Right renal pelvis (tissue), 4 donors: ENCODE measurements at regions not wholly inside any gene's neighbourhood (a gene's known extent, or its start where the extent isn't known, plus 50 kb on each side); places are given as distances from the start of the nearest gene placed in this dataset.
A peak's percentile ranks its signal among the peaks of the same experiment; 100 is the strongest.
"Not testable (repeated sequence)": the region's sequence is repeated elsewhere in the genome, so short reads cannot be mapped to it uniquely, and the experiment has no call there.

Source experiments
- DNase-seq, 4 donors: peaks; one replicate each; pipeline ENCODE4 v3.0.0-alpha.2; 2013; ENCODE audit warnings: low read depth in 4 of 4, low spot score in 3 of 4, missing footprints in 1 of 4

DNA sequence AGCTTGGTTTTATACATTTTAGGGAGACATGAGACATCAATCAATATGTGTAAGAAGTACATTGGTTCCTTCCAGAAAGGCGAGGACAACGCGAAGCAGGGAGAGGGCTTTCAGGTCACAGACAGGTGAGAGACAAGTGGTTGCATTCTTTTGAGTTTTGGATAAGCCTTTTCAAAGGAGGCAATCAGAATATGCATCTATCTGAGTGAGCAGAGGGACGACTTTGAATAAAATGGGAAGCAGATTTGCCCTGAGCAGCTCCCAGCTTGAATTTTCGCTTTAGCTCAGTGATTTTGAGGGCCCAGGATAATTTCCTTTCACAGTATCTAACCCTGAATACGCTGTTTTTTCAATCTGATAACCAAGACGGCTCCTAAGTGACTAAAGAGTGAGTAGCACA lies 82.5 kb upstream of the MYO3A start:
- no peak for DNase-seq

DNA sequence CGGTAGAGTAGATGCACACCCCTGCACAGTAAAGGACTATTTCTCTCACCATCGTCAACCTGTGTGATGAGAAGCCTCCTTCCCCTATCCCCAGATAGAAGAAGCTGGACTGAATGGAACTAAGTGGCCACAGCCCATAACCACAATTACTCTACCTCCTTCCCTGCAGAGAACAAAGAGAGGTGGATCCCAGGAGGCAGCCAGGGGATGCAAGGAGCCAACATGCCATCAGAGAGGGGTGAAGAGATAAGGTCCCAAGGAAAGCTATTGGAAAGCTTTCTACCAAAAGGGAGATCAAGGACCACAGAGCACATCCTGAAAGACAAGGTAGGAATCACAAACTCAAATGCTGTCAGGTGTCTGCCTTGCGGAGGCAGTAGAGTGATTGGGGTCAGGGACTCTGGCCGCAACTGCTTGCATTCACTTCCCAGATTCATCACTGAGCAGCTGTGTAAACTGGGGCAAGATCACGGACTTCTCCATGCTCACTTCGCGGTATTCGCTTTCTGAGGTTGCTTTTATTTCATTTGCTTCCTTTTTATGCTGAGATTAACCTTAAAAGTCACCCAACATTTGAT lies 81.6 kb upstream of the MYO3A start:
- no peak for DNase-seq

- DNase-seq, result no peak
Observed at GRCh38 chr10:25858076-25858475, 76.0 kb upstream of the MYO3A start.

GRCh38 chr10:25865267-25865666 lies 68.8 kb upstream of the MYO3A start:
- DNase-seq, result no peak

DNA sequence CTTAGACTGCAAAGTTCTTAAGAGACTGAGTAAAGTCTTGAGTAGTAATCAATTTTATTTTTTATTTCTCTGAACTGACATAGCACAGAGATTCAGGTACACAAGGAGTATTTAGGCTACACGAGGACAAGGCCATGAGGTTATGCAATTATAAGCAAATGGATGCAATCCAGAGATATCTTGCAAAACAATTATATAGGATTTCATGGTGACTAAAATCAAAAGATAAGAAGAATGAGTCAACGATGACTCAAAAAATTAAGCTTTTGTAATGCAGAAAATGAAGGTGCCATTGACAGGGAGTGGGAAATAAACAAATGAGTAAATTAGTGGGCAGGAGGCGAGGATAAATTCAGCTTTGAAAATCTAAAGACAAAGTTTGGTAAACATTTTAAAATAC lies 66.7 kb upstream of the MYO3A start:
- DNase-seq, result no peak

DNA sequence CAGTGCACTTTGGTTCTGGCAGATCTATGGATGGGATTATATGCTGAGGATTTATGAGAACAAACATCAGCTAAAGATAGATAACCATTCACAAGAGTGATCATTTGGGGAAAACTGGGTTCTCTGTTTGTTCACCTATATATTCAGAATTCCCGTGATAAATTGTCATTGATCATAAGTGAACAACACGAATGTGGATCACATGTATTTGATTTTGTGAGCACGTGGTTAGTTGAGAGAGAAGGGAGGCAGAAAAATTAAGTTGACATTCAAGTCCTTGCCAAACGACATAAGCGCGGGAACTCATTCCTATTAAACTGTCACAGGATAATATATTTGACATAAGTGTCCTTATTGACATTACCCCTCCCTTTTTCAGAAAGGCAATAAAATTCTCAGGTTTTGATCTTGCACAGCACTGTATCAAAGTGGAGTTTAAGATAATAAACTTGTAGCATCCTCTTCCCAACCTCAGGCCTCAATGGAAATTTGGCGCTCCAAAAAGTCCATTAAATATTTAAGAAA lies 64.9 kb upstream of the MYO3A start:
- no peak for DNase-seq

GRCh38 chr10:25869609-25870008 lies 64.4 kb upstream of the MYO3A start:
- DNase-seq, result no peak

DNA sequence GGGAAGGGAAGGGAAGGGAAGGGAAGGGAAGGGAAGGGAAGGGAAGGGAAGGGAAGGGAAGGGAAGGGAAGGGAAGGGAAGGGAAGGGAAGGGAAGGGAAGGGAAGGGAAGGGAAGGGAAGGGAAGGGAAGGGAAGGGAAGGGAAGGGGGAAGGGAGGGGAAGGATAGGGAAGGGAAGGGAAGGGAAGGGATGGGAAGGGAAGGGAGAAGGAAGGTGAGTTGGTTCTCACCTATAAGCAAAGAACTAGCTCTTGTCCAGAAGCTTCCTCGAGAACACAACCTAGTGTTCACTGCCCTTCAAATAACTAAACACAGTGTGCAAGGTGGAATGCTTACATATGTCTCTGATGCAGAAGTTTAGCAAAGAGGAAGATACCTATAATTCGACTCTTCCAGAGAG lies 59.6 kb upstream of the MYO3A start:
- not testable (repeated sequence) for DNase-seq

GRCh38 chr10:25875556-25876165 lies 58.4 kb upstream of the MYO3A start:
- peak; percentile 53 to 63 (median 62) for DNase-seq

DNA sequence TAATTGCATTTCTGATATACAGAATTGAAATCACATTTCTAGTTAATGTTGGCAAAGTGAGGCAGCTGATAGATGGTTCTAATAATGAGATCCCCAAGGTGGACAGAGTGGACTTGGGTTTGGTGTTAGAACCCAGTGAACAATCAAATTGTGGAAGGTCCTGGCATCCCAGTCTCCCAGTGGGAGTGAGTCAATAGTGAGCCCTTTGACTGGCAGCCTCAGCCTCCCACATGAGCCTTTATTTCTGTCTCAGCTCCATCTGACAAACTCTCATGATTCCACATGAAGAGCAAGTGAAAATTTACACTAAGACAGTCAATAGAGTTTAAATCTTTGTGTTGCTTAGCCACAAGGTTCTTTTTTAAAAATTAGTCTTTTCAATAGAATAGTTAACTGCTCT lies 56.7 kb upstream of the MYO3A start:
- DNase-seq, result no peak
